ENCODE measurements at regions not wholly inside any gene's neighbourhood (a gene's known extent, or its start where the extent isn't known, plus 50 kb on each side); places are given as distances from the start of the nearest gene placed in this dataset.

DNA sequence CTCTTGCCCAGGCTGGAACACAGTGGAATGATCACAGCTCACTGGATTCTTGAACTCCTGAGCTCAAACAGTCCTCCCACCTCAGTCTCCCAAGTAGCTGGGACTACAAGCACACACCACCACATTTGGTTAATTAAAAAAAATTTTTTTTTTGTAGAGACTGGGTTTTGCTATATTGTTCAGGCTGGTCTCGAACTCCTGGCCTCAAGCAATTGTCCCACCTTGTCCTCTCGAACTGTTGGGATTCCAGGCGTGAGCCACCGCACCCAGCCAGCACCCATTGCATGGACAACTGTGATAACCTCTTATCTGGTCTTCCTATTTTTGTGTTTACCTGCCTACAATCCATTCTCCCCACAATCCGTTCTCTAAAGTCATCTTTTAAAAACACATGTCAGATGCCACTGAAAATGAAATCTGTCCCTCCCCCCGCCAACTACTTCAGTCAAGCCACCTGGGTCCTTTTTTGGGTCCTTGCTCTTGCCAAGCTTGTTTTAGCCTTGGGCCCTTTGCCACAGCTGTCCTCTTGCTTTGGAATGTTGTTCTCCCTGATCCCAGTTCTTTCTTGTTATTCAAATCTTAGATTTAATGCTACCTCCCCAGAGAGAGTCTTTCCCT, 250.5 kb downstream of the PIK3R1 start:
- TF ChIP-seq, protein P1, sequence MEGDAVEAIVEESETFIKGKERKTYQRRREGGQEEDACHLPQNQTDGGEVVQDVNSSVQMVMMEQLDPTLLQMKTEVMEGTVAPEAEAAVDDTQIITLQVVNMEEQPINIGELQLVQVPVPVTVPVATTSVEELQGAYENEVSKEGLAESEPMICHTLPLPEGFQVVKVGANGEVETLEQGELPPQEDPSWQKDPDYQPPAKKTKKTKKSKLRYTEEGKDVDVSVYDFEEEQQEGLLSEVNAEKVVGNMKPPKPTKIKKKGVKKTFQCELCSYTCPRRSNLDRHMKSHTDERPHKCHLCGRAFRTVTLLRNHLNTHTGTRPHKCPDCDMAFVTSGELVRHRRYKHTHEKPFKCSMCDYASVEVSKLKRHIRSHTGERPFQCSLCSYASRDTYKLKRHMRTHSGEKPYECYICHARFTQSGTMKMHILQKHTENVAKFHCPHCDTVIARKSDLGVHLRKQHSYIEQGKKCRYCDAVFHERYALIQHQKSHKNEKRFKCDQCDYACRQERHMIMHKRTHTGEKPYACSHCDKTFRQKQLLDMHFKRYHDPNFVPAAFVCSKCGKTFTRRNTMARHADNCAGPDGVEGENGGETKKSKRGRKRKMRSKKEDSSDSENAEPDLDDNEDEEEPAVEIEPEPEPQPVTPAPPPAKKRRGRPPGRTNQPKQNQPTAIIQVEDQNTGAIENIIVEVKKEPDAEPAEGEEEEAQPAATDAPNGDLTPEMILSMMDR (IDR thresholded peaks at IDR 0.05): no peak
- no peak for TF ChIP-seq EP300 (IDR thresholded peaks at IDR 0.05)

All from ovary (tissue), 3 donors.